Right lobe of liver (tissue), 4 donors: ENCODE measurements at regions not wholly inside any gene's neighbourhood (a gene's known extent, or its start where the extent isn't known, plus 50 kb on each side); places are given as distances from the start of the nearest gene placed in this dataset.

Experiments
- POLR2A ChIP-seq: fragments of 450-650 bp; IDR thresholded peaks from one replicate; pipeline ENCODE4 v1.6.1; 2017; ENCODE audit warnings: antibody characterized with exemption, mild to moderate bottlenecking
- TF ChIP-seq, protein P1 (sequence below), 4 donors: fragments of 200-600 bp in 3 of 4; fragments of 450-650 bp in 1 of 4; IDR thresholded peaks; one replicate each; pipeline versions ENCODE4 v1.5.1 to v1.8.0; 2016 to 2022; ENCODE audit warnings: antibody characterized with exemption in 4 of 4, mild to moderate bottlenecking in 2 of 4
- donor health status: DM: no; HTN: no; CAD: no.
- donor health status: DM: no; HTN: no; CAD: no.
- donor health status: DM: no; HTN: yes; CAD: no.

DNA sequence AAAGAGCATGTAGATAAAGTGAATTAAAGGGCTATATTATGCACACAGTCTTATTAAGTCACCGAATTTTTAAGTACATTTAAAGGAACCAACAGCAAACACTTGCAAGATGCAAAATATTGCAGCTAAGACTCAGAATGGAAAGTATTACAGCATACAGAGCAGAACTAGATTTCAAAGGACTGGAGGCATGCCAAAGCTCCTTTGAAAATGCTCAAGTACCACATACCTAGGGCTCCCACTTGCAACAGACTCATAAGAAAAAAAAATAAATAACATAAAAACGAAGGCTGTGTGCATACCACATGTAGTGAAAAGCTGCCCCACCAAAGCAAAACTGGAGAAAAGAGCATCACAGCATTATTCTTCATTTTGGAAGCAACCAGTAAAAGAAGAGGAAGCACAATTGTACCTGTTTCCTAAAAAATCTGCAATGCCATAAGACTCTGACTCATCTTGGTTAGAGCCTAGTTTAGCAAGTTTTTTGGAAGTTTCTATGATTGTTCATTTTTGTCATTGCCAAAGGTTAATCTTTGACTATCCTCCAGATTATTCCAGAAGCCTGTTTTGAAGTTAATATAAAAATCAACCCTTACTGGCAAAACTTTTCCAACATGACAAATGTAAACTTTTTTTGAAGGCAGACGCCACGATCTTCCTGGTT lies 306.0 kb upstream of the COL3A1 start:
- TF ChIP-seq, protein P1, sequence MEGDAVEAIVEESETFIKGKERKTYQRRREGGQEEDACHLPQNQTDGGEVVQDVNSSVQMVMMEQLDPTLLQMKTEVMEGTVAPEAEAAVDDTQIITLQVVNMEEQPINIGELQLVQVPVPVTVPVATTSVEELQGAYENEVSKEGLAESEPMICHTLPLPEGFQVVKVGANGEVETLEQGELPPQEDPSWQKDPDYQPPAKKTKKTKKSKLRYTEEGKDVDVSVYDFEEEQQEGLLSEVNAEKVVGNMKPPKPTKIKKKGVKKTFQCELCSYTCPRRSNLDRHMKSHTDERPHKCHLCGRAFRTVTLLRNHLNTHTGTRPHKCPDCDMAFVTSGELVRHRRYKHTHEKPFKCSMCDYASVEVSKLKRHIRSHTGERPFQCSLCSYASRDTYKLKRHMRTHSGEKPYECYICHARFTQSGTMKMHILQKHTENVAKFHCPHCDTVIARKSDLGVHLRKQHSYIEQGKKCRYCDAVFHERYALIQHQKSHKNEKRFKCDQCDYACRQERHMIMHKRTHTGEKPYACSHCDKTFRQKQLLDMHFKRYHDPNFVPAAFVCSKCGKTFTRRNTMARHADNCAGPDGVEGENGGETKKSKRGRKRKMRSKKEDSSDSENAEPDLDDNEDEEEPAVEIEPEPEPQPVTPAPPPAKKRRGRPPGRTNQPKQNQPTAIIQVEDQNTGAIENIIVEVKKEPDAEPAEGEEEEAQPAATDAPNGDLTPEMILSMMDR (IDR thresholded peaks at IDR 0.05) = no peak
- TF ChIP-seq POLR2A = no peak
